Neutrophil (primary cell): ENCODE measurements at regions not wholly inside any gene's neighbourhood (a gene's known extent, or its start where the extent isn't known, plus 50 kb on each side); places are given as distances from the start of the nearest gene placed in this dataset.

ENCODE experiments used
- H3K27ac ChIP-seq: fragments of 200-600 bp; sonication (generic); 2 replicates; pipeline ENCODE4 v1.5.1; 2016; ENCODE audit warnings: mild to moderate bottlenecking, moderate library complexity
- H3K27me3 ChIP-seq: fragments of 200-600 bp; sonication (generic); 2 replicates; pipeline ENCODE4 v1.6.0; 2016; ENCODE audit warnings: mild to moderate bottlenecking
- H3K36me3 ChIP-seq: fragments of 200-600 bp; sonication (generic); 2 replicates; pipeline ENCODE4 v1.5.1; 2017
- H3K4me1 ChIP-seq, 2 experiments: fragments of 200-600 bp in 1 of 2; sonication (generic) in 1 of 2; 1 replicate in 1 of 2; 2 replicates in 1 of 2; pipeline versions ENCODE4 v1.5.1 to v1.6.1; 2013 to 2016; ENCODE audit warnings: low read depth in 1 of 2, low read length in 1 of 2, mild to moderate bottlenecking in 1 of 2, moderate library complexity in 1 of 2; ENCODE audit not compliant: control insufficient read depth in 1 of 2, insufficient read depth in 1 of 2
- H3K4me3 ChIP-seq, 2 experiments: fragments of 200-600 bp in 1 of 2; sonication (generic) in 1 of 2; 1 replicate in 1 of 2; 2 replicates in 1 of 2; pipeline ENCODE4 v1.5.1; 2013 to 2016; ENCODE audit warnings: low read depth in 1 of 2, low read length in 1 of 2, mild to moderate bottlenecking in 1 of 2, moderate library complexity in 1 of 2
- H3K9me3 ChIP-seq: fragments of 200-600 bp; sonication (generic); 2 replicates; pipeline ENCODE4 v1.5.1; 2016
- TF ChIP-seq, protein P1 (sequence below): fragments of 200-600 bp; sonication (generic); IDR thresholded peaks from 2 replicates; pipeline ENCODE4 v1.5.1; 2016; ENCODE audit warnings: antibody characterized with exemption

DNA sequence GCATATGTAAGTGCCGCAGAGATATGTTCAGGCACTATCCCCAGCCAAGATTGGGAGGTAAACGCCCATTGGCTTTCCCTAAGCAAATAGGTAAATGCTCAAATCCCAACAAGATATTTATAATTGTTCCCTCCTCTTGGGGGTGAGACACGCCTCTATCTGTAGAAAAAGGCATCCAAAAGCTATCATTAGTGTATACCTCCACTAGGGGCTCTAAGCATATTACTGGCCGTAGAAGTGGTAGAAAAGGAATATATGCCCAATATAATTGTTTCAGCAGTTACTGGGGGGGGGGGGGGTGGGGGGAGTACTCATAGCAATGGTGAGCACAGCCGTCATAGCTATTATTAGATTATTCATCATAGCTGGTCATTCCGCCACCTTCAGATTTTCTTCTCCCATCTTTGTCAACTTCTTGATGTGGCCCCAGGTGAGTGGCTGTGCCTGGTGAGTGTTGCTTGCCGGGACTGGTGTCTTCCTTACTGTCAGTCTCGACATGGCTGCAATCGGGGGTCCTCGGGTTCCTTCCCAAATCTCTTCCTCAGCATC, 53.3 kb upstream of the WDR1 start:
- Histone ChIP-seq H3K27ac (no peak overlapping the region), H3K27me3 (no peaks in the 10 kb centered on the region), H3K4me1 (peaks cover 12 to 14% of the 10 kb centered on the region in 2 experiments), H3K36me3 (no peaks in the 10 kb centered on the region), H3K9me3 (no peaks in the 10 kb centered on the region), H3K4me3 (no peak overlapping the region)
- TF ChIP-seq, protein P1, sequence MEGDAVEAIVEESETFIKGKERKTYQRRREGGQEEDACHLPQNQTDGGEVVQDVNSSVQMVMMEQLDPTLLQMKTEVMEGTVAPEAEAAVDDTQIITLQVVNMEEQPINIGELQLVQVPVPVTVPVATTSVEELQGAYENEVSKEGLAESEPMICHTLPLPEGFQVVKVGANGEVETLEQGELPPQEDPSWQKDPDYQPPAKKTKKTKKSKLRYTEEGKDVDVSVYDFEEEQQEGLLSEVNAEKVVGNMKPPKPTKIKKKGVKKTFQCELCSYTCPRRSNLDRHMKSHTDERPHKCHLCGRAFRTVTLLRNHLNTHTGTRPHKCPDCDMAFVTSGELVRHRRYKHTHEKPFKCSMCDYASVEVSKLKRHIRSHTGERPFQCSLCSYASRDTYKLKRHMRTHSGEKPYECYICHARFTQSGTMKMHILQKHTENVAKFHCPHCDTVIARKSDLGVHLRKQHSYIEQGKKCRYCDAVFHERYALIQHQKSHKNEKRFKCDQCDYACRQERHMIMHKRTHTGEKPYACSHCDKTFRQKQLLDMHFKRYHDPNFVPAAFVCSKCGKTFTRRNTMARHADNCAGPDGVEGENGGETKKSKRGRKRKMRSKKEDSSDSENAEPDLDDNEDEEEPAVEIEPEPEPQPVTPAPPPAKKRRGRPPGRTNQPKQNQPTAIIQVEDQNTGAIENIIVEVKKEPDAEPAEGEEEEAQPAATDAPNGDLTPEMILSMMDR = no peak

DNA sequence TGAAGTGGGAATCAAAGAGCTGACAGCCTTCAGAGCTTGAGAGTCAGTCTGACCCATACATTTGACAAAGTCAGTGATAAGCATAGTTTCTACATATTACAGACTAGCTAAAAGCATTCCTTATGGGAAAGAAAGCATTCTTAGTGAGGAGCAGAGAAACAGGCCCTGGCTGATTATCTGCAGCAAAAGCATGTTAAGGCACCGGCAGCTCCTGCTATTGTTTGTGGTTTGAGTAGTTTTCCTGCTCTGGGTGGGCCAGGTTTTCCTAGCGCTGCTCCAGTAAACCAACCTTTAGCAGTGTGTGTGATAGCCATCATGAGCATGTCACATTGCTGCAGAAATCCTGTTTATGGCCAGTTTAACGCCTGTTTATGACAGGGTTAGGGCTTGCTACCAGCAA, 51.6 kb upstream of the WDR1 start:
- no peaks in the 10 kb centered on the region for H3K36me3 ChIP-seq
- no peaks in the 10 kb centered on the region for H3K27me3 ChIP-seq

DNA sequence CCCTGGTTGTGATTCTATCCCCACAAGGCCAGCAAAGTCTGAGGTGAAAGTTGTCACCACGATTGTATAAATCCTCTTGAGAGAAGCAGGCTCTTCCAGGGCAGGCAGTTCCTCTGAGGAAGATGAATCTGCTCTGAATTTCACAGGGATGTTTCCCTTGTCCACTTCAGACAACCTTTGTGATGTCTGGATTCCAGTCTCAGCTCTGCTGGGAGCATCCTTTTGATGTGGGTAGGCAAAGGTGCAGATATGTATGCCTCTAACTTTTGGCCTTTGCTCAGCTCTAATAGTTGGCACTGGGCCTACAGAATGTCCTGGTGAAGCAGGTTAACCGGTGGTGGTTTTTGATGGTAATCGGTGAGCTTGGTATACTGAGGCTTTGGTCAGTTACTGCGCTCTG, 50.6 kb upstream of the WDR1 start:
- TF ChIP-seq, protein P1 = no peak
- H3K36me3 ChIP-seq = no peaks in the 10 kb centered on the region
- H3K4me1 ChIP-seq = no peaks in the 10 kb centered on the region
- H3K27me3 ChIP-seq = no peaks in the 10 kb centered on the region
- no peak overlapping the region for H3K27ac ChIP-seq
- no peaks in the 10 kb centered on the region for H3K9me3 ChIP-seq
- H3K4me3 ChIP-seq = no peak overlapping the region

More for the DNA sequence above, 51.6 kb upstream of the WDR1 start:
- no peak overlapping the region for H3K27ac ChIP-seq
- TF ChIP-seq, protein P1 = no peak
- peaks cover 3 to 4% of the 10 kb centered on the region in 2 experiments for H3K4me1 ChIP-seq
- no peak overlapping the region for H3K4me3 ChIP-seq
- no peaks in the 10 kb centered on the region for H3K9me3 ChIP-seq
